ENCODE measurements at regions not wholly inside any gene's neighbourhood (a gene's known extent, or its start where the extent isn't known, plus 50 kb on each side); places are given as distances from the start of the nearest gene placed in this dataset.

GRCh38 chr4:44791831-44792230, 65.5 kb upstream of the GNPDA2 start:
- no peaks in the 10 kb centered on the region for H3K36me3 ChIP-seq (ENCODE audit: low read depth)
- ATAC-seq (no peak), DNase-seq (no peak)
- no peak overlapping the region for H3K4me3 ChIP-seq
- intact Hi-C loops (cut with DNase I, micrococcal nuclease): no loop called here
- no peaks in the 10 kb centered on the region for H3K4me1 ChIP-seq (ENCODE audit: low read depth)
- no peak for TF ChIP-seq CTCF (IDR thresholded peaks at IDR 0.05)
- peaks cover 4% of the 10 kb centered on the region for H3K9me3 ChIP-seq

GRCh38 chr4:44777115-44777514, 50.8 kb upstream of the GNPDA2 start:
- intact Hi-C loops (cut with DNase I, micrococcal nuclease): no loop called here
- Histone ChIP-seq H3K36me3 (ENCODE audit: low read depth) (no peaks in the 10 kb centered on the region), H3K4me1 (ENCODE audit: low read depth) (no peaks in the 10 kb centered on the region), H3K4me3 (no peak overlapping the region), H3K9me3 (peaks cover 15% of the 10 kb centered on the region)
- DNase-seq: no peak
- ATAC-seq: no peak
- TF ChIP-seq CTCF (IDR thresholded peaks at IDR 0.05): no peak
